GM18511 (cell line): ENCODE measurements at regions not wholly inside any gene's neighbourhood (a gene's known extent, or its start where the extent isn't known, plus 50 kb on each side); places are given as distances from the start of the nearest gene placed in this dataset.
A peak's percentile ranks its signal among the peaks of the same experiment; 100 is the strongest.

Source experiments
- ATAC-seq: cut with Tn5 transposase; IDR thresholded peaks from one replicate; pipeline ENCODE4 v1.9.1; 2021; ENCODE audit warnings: mild to moderate bottlenecking, moderate library complexity; ENCODE audit not compliant: unreplicated experiment

DNA sequence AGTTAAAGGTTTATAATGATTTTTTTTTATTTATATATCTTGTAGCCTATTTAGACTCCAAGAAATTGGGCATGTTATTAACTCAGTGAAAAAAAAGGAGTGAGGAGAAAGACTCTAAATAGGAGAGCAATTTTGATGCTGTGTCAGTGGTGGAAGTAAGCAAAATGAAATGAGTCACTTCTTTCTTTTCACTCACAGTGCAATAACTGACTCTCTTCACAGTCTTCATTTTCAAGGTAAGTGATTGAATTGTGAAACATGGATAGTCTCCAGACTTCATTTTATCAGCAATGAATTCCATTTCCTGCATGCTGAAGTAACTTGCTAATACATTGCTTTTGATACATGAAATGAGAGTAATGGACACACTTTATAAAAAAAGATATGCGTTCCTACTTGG, 2271.5 kb downstream of the PCDH7 start:
- ATAC-seq, result no peak

DNA sequence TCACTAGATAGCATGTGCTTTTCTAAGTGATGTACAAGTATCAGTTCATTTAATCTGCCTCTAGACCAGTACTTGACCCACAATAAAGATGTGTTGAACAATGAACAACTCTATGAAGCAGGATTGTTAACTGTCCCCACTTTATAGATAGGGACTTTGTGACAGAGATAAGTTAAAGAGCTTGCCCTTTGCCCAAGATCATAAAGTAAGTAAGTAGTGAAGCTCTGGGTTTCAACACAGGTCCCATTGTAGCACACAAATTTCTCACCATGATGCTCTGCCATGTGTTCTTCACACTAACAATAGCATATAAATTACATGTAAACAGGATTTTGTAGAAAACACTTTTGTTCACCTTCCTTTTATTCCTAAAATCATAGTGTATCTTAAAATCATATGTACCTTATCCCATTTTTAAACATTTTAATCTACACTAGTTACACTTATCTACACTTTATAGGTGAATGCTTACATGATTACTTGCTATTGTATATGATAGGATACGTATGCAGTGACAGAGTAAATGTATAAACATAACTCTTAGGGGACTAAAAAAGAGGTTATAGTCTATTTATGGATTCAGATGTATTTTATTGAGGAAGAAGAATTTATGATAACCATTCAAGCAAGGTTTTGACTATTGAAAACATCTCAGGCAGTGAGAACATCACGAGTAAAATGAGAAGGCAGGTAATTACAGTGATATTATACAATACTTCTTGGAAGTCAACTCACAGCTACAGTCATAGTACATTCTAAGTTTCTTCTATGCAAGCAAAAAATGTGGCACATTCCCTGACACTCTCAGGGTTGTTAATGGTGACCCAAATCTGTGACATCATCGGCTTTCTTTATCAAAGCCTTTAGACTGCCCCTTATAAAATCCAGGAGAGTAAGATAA, 2275.1 kb downstream of the PCDH7 start:
- ATAC-seq, result no peak

DNA sequence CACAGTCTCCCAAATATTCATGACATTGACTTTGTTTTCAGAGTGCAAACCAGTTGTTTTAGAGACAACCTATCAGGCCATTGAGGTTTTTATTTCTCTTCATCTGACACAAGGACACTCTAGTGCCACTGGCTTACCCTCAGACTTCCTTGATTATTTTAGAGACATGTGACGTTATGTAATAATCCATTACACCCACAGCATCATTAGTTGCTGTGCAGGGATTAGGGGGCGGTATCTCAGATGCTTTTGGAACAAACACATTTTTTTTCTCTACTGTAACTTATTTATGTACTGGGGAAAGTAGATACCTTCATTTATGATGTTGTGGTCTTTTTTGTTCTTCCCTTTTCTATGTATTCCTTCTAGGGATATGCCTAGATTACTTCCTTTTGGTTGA, 2293.1 kb downstream of the PCDH7 start:
- no peak for ATAC-seq

DNA sequence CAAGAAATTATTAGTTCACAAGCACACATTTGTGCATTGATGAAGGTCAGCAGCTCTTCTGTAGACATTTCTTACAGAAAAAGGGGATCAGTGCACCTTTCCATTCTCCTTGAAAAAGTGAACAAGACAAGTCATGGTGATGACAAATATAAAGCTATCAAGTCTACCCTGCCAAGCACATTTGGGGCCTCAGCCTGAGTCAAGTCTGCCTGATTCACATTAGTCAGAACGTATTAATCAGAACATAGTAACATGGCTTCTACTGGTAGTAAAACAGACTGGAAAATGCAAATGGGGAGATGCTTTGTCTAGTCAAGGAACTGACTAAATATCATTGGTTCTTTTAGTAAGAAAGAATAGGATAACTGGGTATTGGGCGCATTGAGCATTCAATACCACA, 2305.1 kb downstream of the PCDH7 start:
- ATAC-seq, result no peak

DNA sequence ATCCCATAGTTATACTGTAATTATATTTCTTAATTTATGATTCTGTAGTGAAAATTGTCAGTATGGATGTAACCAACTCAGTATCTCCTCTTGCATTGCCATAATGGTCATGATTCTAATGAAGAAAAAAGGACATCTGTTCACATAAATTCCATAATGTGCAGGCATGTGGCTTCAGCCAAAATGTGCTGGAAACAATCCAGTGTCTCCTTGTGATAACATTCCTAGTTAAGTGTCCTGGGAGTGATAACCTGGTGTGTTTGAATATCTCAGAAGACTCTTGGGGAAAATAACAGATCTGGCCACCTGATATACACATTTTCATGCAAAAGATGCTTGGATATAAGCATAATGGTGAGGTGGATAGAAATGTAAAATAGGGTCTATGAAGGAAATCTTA, 2309.8 kb downstream of the PCDH7 start:
- ATAC-seq, result no peak

DNA sequence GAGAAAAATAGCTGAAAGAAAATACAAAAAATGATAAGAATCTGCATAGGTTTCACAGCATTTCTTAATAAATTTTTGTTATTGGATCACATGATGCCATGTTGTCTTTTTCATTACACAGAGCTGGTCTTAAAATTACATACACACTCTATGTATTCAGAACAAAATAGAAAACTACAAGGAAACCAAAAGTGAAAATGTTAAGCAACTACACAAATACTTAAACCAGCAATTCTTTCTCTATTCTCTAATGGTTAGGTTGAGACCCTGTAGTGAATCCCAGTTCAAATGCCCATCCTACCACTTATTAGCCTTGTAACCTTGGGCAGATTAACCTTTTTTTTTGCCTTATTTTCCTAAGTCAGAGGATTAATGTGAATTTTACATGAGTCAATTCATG, 2311.2 kb downstream of the PCDH7 start:
- no peak for ATAC-seq

DNA sequence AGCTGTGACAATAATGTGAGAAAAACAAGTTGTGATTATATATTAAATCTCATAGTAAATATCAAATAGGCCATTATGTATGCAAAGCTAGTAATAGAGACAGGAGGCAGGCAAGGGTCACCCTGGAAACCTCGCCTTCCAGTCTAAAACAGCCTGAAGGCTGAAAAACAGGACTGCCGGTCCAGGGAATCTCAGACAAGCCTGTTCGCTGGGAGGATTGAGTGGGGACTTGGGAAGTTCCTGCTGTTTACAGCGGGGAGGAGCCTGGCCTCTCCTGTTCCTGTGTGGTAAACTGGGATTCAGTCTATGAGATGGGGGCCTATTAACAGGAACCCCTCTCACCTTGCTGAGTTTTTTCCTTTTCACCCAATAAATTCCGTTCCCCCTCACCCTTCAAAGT, 2317.3 kb downstream of the PCDH7 start:
- no peak for ATAC-seq

DNA sequence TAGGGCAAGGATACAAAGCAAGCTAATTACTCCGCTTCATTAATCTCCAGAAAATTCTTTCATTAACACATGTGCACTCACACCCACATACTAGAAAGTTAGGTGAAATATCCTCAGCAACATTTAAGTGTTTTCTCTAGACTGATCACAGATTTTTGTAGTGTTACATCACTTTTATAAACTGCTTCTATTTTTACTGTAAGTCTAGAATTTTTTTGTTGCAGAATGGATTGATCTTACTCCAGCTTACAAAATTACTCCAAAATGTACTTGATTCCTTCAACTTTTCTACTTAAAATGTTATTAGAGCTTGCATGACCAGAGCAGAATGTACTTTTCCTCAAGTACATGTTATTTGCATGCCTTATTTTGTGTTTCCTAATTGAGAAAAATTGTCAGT, 2325.2 kb downstream of the PCDH7 start:
- no peak for ATAC-seq

DNA sequence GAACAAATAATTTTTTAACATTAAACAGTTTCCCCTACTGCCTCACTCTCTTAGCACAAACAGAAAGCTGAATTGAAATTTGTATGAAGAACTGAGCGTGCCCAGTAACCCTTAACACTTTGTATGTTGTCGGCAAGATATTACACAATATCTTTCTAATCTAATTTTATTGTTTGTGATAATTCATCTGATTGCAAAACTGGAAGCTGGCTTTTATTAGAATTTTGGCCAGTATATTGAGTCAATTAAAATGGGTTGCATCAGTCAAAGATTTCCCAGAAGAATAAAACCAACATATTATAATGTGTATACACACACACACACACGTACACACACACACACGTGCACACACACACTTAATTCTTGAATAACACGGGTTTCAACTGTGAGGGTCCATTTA, 2332.1 kb downstream of the PCDH7 start:
- no peak for ATAC-seq

DNA sequence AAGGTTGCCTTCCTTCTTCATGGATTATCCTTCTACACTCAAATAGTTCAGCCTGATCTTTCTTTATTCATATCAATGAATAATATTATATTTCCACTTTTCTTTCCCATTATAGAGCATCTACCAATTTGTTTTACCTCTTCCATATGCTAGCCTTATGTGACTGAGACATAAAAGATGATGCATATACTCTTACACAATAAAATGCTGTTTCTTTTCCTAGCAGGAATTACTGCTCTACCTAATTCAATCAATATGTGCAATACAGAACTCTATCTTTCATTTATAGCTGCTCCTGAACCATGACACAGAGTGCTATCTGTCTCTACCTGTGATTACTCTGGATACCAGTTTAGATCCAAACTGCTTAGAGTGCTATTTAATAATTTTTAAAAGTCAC, 2334.0 kb downstream of the PCDH7 start:
- ATAC-seq, result no peak

DNA sequence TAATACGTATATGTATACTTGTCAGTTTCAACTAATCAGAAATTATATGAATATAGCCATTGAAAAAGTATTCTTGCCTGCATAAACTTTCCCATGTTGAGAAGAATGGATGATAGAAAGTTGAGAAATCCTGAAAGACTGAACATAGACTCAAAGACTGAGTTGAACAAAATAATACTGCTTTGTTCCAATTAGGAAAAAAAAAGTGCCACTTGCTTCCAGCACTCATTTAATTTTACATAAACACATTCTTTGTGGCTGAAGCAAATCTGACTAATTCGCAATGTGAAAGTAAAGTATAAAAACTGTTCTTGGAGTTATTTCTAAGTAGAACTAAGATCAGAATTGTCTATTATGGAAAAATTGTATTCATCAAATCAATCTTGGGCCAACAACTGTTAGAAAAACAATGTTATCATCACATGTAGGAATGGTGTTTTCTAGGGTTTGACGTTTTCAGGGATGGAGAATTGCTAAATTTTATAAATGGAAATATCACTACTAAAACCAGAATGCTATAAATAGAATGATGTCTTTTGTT, 2334.6 kb downstream of the PCDH7 start:
- no peak for ATAC-seq

DNA sequence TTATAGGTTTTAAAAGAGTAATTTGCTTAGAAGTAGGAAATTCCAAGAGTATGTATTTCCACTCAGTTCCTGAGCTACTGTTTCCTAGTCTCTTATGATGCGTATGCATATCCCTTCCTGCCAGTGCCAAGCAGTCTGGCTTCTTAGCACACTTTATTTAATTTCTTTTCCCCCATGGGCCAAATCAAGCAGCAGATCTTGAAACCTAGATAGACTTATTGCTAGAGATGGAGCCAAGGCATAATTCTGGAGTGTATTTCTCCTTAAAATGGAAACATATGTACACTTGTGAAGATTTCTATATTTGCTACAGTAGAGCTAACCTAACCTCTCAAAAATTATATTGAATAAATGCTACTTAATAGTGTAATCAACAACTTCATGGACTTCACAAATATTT, 2337.6 kb downstream of the PCDH7 start:
- ATAC-seq, result no peak

DNA sequence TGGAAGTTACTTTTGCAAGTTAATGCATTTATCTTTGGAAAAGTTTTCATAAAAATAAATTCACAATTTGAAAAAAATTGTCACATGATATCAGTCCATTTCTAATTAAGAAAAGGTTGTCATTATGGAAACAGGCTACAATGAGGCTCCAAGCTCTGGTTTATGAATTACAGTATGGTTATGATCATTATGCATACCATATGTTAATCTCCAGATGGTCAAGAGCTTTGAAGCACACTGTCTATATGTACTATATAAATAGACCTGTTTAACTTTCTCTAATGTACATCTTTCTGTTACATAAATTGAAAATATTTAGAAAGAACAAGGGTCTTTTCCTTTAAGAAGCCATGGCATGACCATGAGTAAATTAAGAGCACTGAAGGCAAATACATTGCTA, 2338.8 kb downstream of the PCDH7 start:
- no peak for ATAC-seq

DNA sequence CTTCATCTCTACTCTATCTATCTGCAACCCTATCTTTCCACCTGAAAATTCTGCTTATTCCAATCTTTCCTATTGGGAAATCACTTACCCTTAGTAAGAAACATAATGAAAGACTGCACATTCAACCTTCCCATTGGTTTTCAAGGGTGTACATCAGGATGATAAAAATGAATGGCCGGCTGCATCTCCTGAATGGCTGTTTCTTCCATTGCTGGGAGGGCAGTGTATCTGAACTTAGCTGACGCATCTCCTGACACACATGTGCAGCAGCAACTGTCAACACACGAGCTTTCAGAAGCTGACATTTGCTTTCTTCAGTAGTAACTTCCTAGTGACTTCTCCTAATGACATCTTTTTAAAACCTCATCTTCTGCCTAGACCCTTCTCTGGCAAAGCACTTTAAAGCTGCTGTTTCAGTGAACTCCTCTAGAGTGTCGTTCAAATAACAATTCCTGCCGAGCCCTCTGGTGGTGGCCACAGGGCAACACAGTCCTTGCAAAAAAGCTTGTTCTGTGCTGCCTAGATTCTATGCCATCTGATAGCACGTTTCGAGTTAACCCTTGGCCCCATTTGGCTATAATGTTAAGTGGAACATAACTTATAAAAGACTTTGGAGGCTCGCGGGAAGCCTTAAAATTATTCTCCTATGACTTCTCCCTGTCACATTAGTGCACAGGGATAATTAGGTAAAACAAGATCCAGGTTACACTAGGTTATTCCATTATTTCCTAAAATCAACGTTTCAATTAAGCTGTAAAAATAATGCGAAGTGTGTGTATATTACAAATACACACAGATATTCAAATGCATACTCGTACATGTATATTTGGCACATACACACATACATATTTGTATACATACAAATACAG, 2340.7 kb downstream of the PCDH7 start:
- ATAC-seq, result peak; percentile 68

DNA sequence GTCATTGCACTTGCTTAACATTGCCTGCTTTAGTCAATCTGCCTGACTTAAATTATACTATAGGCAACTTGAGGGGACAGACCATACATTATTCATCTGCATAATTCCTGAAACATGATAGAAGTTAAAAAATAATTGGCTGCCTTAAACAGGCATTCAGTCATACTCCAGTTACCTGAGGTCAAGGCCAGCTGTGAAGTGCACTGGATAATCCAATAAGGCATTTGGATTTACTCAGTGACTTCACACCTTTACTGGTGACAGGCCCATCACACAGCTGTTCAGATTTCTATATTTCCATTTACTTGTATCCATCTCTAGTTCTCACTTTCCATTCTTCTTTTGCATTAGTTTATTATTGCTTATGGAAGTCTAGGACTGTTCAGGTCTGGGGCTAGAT, 2341.6 kb downstream of the PCDH7 start:
- no peak for ATAC-seq

DNA sequence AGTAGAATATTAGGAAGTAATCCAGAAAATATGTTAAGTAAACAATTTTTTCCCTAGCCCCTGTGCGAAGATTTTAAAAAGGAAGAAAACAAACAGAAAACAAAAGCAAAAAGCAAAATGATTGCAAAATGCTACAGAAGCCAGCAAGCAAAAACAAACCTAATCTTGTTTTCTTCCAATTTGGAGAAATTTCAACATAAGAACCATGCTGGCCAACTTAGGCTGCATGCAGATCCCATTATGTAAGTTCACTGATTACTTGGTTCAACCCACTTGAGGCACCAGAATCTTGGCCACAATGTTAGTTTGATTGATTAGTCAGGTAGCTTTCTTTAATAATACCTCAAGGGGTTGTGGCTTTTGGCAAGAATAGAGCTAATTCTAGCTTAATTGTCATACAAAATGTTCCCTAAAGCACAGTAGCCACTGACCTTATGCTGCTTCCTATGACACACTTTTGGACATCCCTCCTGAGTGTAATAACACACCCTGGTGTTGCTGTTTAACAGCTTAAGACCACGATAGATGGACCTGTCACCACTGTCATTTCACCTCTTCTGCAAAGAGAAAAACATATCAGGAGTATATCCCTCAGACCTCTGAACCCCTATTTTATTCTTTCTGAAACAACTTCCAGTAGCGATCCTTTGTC, 2342.1 kb downstream of the PCDH7 start:
- ATAC-seq, result no peak

DNA sequence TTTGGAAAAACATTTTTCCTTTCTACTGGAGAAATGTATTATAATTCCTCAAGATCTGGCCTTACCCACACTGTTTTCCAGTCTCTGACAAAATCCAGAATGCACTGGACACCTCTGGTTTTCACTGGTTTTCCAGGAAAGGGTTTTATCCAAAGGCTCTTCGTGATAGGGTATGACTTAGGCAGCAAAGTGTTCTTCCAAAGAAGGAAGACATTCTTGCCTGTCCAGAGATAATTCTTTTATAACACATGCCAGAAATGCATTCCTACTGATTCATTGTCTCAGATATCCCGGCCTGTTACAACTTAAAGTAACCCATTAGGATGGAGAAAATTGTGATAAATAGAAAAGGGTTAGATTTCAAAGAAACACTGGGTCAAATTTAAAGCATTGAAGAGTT, 2343.1 kb downstream of the PCDH7 start:
- no peak for ATAC-seq

DNA sequence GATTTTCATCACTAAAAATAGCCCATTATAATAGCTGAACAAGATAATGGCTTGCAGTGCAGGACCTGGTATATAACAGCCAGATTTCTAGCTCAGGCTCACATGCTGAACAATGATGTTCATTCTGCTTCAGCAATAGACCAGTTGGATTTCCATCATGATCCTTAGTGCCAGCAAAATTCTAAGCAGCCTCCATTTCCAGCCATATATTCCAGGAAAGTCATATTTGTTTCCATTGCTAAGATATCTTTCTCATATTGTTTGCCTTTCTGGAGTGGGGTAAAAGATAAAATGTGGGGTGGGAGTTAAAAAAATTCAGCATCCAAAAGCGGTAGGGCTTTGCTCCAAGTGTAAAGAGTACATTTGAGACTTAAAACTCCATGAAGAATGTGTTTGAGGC, 2344.1 kb downstream of the PCDH7 start:
- no peak for ATAC-seq

DNA sequence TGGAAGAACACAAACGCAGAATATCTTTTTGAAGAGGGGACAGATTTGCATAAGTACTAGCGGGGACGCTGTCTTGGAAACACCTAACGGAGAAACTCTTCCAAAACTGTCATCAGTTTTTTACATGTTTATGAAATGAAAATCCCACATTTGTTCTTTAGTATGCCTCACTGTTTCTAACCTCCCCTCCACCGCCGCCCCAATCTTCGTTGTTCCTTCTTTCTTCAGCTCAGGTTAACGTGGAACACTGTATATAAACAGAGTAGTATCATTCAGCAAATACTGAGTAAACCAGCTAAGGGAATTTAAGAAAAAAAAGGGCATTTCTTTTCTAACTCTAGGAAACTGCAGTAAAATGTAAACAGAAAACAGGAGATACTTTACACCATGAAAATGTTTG, 2345.6 kb downstream of the PCDH7 start:
- ATAC-seq, result no peak

DNA sequence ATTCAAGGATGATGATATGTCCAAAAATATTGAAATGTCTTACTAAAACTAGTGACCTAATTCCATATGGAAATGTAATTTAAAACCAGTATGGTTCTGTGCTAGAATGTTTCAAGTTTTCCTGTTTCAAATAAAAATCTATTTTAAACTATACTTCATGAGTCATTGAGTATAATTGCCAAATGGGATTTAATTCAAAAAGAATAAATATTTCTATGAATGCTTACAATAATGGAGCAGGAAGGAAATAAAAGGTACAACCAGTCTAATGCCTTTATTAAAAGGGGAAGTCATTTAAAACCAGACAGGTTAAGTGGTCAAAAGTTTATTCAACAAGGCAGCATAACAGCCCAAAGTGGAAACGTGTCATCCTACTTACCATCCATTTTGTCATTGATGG, 2347.1 kb downstream of the PCDH7 start:
- ATAC-seq, result no peak

DNA sequence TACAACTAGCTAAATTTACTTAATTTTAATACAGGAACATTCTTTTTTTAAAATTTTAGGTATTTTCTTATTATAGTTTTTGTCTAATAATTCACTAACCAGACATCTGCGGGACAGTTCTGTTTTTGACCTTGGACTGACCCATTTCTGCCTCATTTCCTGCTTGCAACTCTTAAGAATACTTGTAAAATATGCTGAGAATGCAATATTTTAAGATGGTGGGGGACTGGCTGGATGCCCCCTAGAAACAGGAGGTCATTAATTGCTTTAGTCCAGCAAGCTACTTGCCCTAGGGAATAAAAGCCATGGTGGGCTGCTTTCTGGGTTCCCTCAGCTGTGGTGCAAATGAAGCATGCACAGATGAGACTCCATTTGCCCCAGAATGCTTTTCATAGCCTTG, 2348.4 kb downstream of the PCDH7 start:
- no peak for ATAC-seq
